OCI-LY3 (cell line): ENCODE measurements at regions not wholly inside any gene's neighbourhood (a gene's known extent, or its start where the extent isn't known, plus 50 kb on each side); places are given as distances from the start of the nearest gene placed in this dataset.

Experiments used
- EZH2phosphoT487 ChIP-seq: fragments of 200-600 bp; shearing (Covaris generic); IDR thresholded peaks from 2 replicates; pipeline ENCODE4 v1.6.1; 2018; ENCODE audit warnings: antibody characterized with exemption, mixed run types, low read depth
- TF ChIP-seq, protein P1 (sequence below): fragments of 200-600, 300-600 bp; sonication (generic); IDR thresholded peaks from 2 replicates; pipeline ENCODE4 v1.5.1; 2014; ENCODE audit warnings: antibody characterized with exemption, low read length, low read depth

DNA sequence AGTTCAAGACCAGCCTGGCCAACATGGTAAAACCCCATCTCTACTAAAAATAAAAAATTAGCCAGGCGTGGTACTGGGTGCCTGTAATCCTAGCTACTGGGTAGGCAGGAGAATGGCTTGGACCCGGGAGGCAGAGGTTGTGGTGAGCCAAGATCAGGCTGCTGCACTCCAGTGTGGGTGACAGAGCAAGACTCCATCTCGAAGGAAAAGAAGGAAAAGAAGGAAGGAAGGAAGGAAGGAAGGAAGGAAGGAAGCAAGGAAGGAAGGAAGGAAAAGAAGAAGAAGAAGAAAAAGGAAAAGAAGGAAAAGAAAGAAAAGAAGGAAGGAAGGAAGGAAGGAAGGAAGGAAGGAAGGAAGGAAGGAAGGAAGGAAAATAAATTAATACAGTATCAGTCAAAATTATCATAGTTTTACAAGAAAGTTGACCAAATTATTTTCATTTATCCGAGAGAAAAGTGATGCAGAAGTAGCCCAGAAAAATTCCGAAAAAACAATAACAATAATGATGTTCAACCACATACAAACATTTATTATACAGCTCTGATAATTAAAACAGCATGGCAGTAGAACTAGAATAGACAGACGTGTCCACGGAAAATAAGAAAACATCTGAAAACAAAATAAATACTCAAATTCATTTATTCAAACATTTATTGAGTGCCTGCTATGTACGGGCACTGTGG is 292.4 kb upstream of the MKLN1 start:
- TF ChIP-seq, protein P1, sequence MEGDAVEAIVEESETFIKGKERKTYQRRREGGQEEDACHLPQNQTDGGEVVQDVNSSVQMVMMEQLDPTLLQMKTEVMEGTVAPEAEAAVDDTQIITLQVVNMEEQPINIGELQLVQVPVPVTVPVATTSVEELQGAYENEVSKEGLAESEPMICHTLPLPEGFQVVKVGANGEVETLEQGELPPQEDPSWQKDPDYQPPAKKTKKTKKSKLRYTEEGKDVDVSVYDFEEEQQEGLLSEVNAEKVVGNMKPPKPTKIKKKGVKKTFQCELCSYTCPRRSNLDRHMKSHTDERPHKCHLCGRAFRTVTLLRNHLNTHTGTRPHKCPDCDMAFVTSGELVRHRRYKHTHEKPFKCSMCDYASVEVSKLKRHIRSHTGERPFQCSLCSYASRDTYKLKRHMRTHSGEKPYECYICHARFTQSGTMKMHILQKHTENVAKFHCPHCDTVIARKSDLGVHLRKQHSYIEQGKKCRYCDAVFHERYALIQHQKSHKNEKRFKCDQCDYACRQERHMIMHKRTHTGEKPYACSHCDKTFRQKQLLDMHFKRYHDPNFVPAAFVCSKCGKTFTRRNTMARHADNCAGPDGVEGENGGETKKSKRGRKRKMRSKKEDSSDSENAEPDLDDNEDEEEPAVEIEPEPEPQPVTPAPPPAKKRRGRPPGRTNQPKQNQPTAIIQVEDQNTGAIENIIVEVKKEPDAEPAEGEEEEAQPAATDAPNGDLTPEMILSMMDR = no peak
- no peak for TF ChIP-seq EZH2phosphoT487
